Thoracic aorta (tissue), 2 donors: ENCODE measurements at regions not wholly inside any gene's neighbourhood (a gene's known extent, or its start where the extent isn't known, plus 50 kb on each side); places are given as distances from the start of the nearest gene placed in this dataset.

ENCODE experiments used
- ATAC-seq: fragments of 150-250 bp; one replicate; pipeline ENCODE4 v1.8.0; 2017; ENCODE audit warnings: low read depth; ENCODE audit not compliant: insufficient number of reproducible peaks, low FRiP score
- DNase-seq: peaks from one replicate; pipeline ENCODE4 v3.0.0-alpha.2; 2020; ENCODE audit warnings: low spot score
- H3K27ac ChIP-seq, 2 donors: fragments of 200-600 bp; sonication (generic); 1 replicate in 1 of 2; 2 replicates in 1 of 2; pipeline ENCODE4 v1.5.1; 2016; ENCODE audit warnings: mild to moderate bottlenecking in 2 of 2, moderate library complexity in 2 of 2
- H3K27me3 ChIP-seq: fragments of 200-600 bp; sonication (generic); replicated peaks from 2 replicates; pipeline ENCODE4 v1.6.0; 2016; ENCODE audit warnings: mild to moderate bottlenecking; ENCODE audit not compliant: insufficient read depth
- H3K36me3 ChIP-seq: fragments of 200-600 bp; sonication (generic); one replicate; pipeline ENCODE4 v1.5.1; 2016
- H3K4me1 ChIP-seq, 2 donors: fragments of 200-600 bp; sonication (generic); 1 replicate in 1 of 2; 2 replicates in 1 of 2; pipeline versions ENCODE4 v1.5.1 to v1.6.0; 2016; ENCODE audit warnings: low read depth in 2 of 2, mild to moderate bottlenecking in 1 of 2; ENCODE audit not compliant: control insufficient read depth in 1 of 2
- H3K4me3 ChIP-seq: fragments of 200-600 bp; sonication (generic); 2 replicates; pipeline ENCODE4 v1.5.1; 2016; ENCODE audit warnings: mild to moderate bottlenecking
- H3K9me3 ChIP-seq: fragments of 200-600 bp; sonication (generic); 2 replicates; pipeline ENCODE4 v1.5.1; 2016
- CTCF ChIP-seq: fragments of 200-600 bp; sonication (generic); IDR thresholded peaks from one replicate; pipeline ENCODE4 v1.5.1; 2019; ENCODE audit warnings: antibody characterized with exemption

- Histone ChIP-seq H3K4me3 (no peak overlapping the region), H3K27ac (peak overlapping the region; percentile 62 to 67), H3K27me3 (no peaks in the 10 kb centered on the region), H3K9me3 (no peaks in the 10 kb centered on the region), H3K4me1 (peaks cover 10 to 18% of the 10 kb centered on the region in 2 donors), H3K36me3 (no peaks in the 10 kb centered on the region)
- DNase-seq (no peak), ATAC-seq (no peak)
- no peak for TF ChIP-seq CTCF
Measured at GRCh38 chr6:90368601-90369000, 72.0 kb upstream of the BACH2 start.

GRCh38 chr6:90368001-90368400 is 71.4 kb upstream of the BACH2 start:
- H3K4me1 ChIP-seq: peaks cover 10 to 18% of the 10 kb centered on the region in 2 donors
- no peak overlapping the region for H3K4me3 ChIP-seq
- no peak for TF ChIP-seq CTCF
- no peaks in the 10 kb centered on the region for H3K27me3 ChIP-seq
- H3K9me3 ChIP-seq: no peaks in the 10 kb centered on the region
- ATAC-seq (no peak), DNase-seq (no peak)
- H3K36me3 ChIP-seq: no peaks in the 10 kb centered on the region
- peak overlapping the region in 1 of 2 donors; percentile 62 for H3K27ac ChIP-seq

DNA sequence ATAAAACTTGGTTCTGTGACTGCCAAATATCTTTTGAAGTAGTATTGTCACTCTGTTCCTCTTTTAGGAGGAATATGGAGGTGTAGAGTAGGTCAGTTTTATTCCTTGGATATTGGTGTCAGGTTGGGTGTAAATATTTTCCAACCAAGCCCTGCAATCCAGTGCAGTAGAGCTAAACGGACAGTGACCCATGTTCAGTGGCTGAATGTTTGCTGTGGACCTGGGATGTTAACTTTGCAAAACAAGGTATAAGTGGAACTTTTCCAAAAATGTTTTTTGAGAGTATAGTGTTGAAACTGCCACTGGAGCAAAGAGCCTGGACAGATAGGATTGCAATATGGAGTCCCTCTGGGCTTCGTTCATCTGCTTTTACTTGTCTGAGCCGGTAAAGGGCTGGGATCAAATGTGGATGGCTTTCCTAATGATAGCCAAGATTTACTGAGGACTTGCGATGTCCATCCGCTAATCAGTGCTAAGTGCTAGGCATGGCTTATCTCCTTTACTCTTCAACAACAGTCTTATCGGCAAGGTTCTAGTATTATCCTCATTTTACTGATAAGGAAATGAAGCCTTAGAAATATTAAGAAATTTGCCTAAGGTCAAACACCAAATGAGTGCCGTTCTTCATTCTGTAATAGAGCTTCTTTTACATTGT is 69.0 kb upstream of the BACH2 start:
- no peaks in the 10 kb centered on the region for H3K9me3 ChIP-seq
- ATAC-seq: no peak
- H3K36me3 ChIP-seq: no peaks in the 10 kb centered on the region
- H3K4me1 ChIP-seq: peaks cover 10 to 18% of the 10 kb centered on the region in 2 donors
- H3K4me3 ChIP-seq: no peak overlapping the region
- H3K27me3 ChIP-seq: no peaks in the 10 kb centered on the region
- no peak for DNase-seq
- TF ChIP-seq CTCF: no peak
- H3K27ac ChIP-seq: no peak overlapping the region

DNA sequence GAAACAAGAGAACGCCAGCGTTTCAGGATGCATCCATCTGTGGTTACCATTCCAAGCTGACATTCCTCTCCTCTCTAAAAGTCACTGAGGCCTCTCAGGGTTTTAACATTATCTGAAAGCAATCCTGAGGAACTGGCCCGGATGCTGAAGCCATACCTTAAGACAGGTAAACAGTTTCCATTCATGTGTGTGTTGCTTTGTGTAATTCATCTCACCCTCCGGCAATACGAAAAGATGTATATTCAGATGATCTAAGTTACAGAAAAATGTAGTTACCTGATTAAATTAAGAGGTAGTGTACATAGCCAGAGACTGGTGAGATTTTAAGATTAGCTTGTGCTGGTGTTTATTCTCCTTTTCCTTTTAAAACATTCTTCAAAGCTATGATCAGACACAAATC is 68.4 kb upstream of the BACH2 start:
- no peaks in the 10 kb centered on the region for H3K36me3 ChIP-seq
- ATAC-seq: no peak
- no peak for TF ChIP-seq CTCF
- peaks cover 10 to 18% of the 10 kb centered on the region in 2 donors for H3K4me1 ChIP-seq
- no peak for DNase-seq
- no peaks in the 10 kb centered on the region for H3K27me3 ChIP-seq
- no peak overlapping the region for H3K4me3 ChIP-seq
- no peaks in the 10 kb centered on the region for H3K9me3 ChIP-seq
- no peak overlapping the region for H3K27ac ChIP-seq

DNA sequence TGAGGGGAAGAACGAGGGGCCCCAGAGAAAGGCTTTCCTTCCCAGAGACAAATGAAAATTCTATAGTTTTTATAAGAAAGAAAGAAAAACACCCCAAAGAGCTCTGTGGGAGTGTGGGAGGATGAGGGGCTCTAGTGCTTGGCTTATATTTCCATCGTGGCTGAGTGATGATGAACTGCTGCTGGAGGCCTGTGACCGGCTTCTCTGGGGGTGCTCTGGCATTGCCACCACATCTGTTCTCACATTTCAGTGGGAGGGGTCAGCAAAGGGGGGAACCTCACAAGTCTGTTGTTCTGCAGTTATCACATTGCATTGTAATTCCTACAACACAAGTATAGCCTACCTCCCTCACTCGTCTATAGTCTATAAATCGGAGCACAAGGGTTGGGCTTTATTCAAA is 67.6 kb upstream of the BACH2 start:
- no peak for TF ChIP-seq CTCF
- Histone ChIP-seq H3K9me3 (no peaks in the 10 kb centered on the region), H3K27me3 (no peaks in the 10 kb centered on the region), H3K27ac (no peak overlapping the region), H3K36me3 (no peaks in the 10 kb centered on the region), H3K4me1 (peaks cover 7 to 12% of the 10 kb centered on the region in 2 donors), H3K4me3 (no peak overlapping the region)
- DNase-seq (no peak), ATAC-seq (no peak)
